Mesendoderm (in vitro differentiated cells): ENCODE measurements at regions not wholly inside any gene's neighbourhood (a gene's known extent, or its start where the extent isn't known, plus 50 kb on each side); places are given as distances from the start of the nearest gene placed in this dataset.

Experiments used
- DNase-seq: peaks from one replicate; pipeline ENCODE4 v3.0.0; 2013
- H2AK5ac ChIP-seq: 2 replicates; pipeline ENCODE4 v1.6.1; 2013; ENCODE audit warnings: low read length, inconsistent platforms
- H2BK120ac ChIP-seq: 2 replicates; pipeline ENCODE4 v1.6.1; 2013; ENCODE audit warnings: low read depth, mild to moderate bottlenecking, low read length, moderate library complexity, mixed read lengths
- H2BK15ac ChIP-seq: replicated peaks from 2 replicates; pipeline ENCODE4 v1.6.1; 2013; ENCODE audit warnings: low read depth, mild to moderate bottlenecking, moderate library complexity
- H2BK5ac ChIP-seq: 2 replicates; pipeline ENCODE4 v1.6.1; 2013; ENCODE audit warnings: low read length, inconsistent platforms
- H3K18ac ChIP-seq: 2 replicates; pipeline ENCODE4 v1.6.1; 2013; ENCODE audit warnings: mild to moderate bottlenecking, low read length, mixed read lengths
- H3K23ac ChIP-seq: one replicate; pipeline ENCODE4 v1.6.1; 2013; ENCODE audit warnings: low read length
- H3K27ac ChIP-seq: 2 replicates; pipeline ENCODE4 v1.5.1; 2013; ENCODE audit warnings: low read depth, mild to moderate bottlenecking, inconsistent platforms, low read length, moderate library complexity
- H3K27me3 ChIP-seq: 2 replicates; pipeline ENCODE4 v1.6.1; 2013; ENCODE audit warnings: low read length, control low read depth, mild to moderate bottlenecking, inconsistent platforms; ENCODE audit not compliant: insufficient read depth, poor library complexity
- H3K36me3 ChIP-seq: 2 replicates; pipeline ENCODE4 v1.6.1; 2013; ENCODE audit warnings: low read length, inconsistent platforms; ENCODE audit not compliant: control insufficient read depth, insufficient read depth
- H3K4ac ChIP-seq: one replicate; pipeline ENCODE4 v1.6.1; 2013; ENCODE audit warnings: low read depth, mild to moderate bottlenecking, low read length, moderate library complexity
- H3K4me1 ChIP-seq: 2 replicates; pipeline ENCODE4 v1.6.1; 2013; ENCODE audit warnings: low read depth, low read length, inconsistent platforms; ENCODE audit not compliant: control insufficient read depth
- H3K4me2 ChIP-seq: 2 replicates; pipeline ENCODE4 v1.6.1; 2013; ENCODE audit warnings: low read length
- H3K4me3 ChIP-seq: 2 replicates; pipeline ENCODE4 v1.5.1; 2013; ENCODE audit warnings: mild to moderate bottlenecking, low read length
- H3K56ac ChIP-seq: one replicate; pipeline ENCODE4 v1.6.1; 2013; ENCODE audit warnings: low read length
- H3K79me1 ChIP-seq: 2 replicates; pipeline ENCODE4 v1.6.1; 2013; ENCODE audit warnings: low read length, inconsistent platforms
- H3K79me2 ChIP-seq: 2 replicates; pipeline ENCODE4 v1.6.1; 2013; ENCODE audit warnings: mild to moderate bottlenecking, low read length; ENCODE audit not compliant: control insufficient read depth, insufficient read depth
- H3K9ac ChIP-seq: 2 replicates; pipeline ENCODE4 v1.6.1; 2013; ENCODE audit warnings: low read length, inconsistent platforms
- H4K5ac ChIP-seq: one replicate; pipeline ENCODE4 v1.6.1; 2013; ENCODE audit warnings: low read length
- H4K8ac ChIP-seq: one replicate; pipeline ENCODE4 v1.6.1; 2013; ENCODE audit warnings: low read depth, mild to moderate bottlenecking, control low read depth, low read length, moderate library complexity
- WGBS: extraction: QIAGEN DNeasy Blood & Tissue Kit; methylation state at CpG from one replicate; pipeline ENCODE4 v1.1.7; 2013; ENCODE audit warnings: low lambda C conversion rate, missing lambda C conversion rate; ENCODE audit not compliant: insufficient coverage; ENCODE audit errors: extremely low coverage; 5-methylcytosine and 5-hydroxymethylcytosine counted together

DNA sequence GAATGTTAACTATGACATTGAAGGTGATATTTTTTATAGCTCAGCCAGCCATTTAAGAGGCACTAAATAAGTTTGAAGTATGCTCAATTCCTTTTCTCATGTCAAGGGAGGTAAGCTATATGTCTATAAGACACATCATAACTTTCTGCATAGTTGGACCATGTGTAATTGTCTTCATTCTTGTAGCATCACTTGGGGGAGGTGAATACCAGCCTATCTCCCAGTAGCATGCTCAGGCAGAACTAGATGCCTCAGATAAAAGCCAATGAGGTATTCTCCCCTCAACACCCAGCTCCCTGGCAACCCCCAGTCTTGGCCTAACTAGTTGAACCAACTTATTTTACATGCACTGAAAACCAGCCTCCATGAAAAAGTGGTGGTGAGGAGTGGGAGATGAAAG lies 158.3 kb upstream of the JAG1 start:
- Histone ChIP-seq H2BK15ac (no peak overlapping the region), H2AK5ac (no peak overlapping the region), H2BK5ac (no peak overlapping the region), H3K4me3 (no peak overlapping the region), H4K8ac (no peak overlapping the region), H3K18ac (no peak overlapping the region), H3K36me3 (no peaks in the 10 kb centered on the region), H3K79me1 (no peaks in the 10 kb centered on the region), H3K23ac (no peak overlapping the region), H3K27me3 (no peaks in the 10 kb centered on the region), H3K56ac (no peak overlapping the region), H3K27ac (no peak overlapping the region), H3K9ac (no peak overlapping the region), H3K4ac (no peak overlapping the region), H3K4me2 (no peak overlapping the region), H3K4me1 (no peaks in the 10 kb centered on the region), H4K5ac (no peak overlapping the region), H3K79me2 (no peaks in the 10 kb centered on the region), H2BK120ac (no peak overlapping the region)
- no peak for DNase-seq

GRCh38 chr20:10837901-10838300 lies 164.1 kb upstream of the JAG1 start:
- Histone ChIP-seq H3K18ac (no peak overlapping the region), H2BK120ac (no peak overlapping the region), H3K9ac (no peak overlapping the region), H3K4ac (no peak overlapping the region), H3K4me1 (no peaks in the 10 kb centered on the region), H3K36me3 (no peaks in the 10 kb centered on the region), H3K79me2 (no peaks in the 10 kb centered on the region), H4K8ac (no peak overlapping the region), H2AK5ac (no peak overlapping the region), H3K27ac (no peak overlapping the region), H3K4me3 (no peak overlapping the region), H3K4me2 (no peak overlapping the region), H2BK5ac (no peak overlapping the region), H2BK15ac (no peak overlapping the region), H3K56ac (no peak overlapping the region), H3K79me1 (no peaks in the 10 kb centered on the region), H4K5ac (no peak overlapping the region), H3K27me3 (no peaks in the 10 kb centered on the region), H3K23ac (no peak overlapping the region)
- no peak for DNase-seq

DNA sequence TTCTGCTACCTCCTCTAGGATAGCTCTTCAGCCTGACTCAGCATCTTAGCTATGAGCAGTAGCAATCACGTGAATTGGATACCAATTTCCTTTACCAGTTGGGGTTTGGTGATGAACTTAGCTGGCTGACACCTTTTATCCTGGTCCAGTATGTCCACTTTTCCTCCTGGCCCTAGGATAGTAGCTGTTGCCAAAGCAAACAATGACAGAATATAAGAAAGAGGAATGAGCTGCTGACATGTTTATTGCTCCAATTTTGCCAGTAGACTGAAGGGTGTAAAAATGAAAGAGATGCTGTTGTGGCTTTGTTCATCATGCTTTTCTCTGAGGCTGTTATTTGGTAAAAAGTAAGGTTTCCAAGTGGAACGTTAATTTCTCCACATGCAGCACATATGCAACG lies 168.3 kb upstream of the JAG1 start:
- Histone ChIP-seq H3K23ac (no peak overlapping the region), H2BK15ac (no peak overlapping the region), H3K9ac (no peak overlapping the region), H2BK120ac (no peak overlapping the region), H3K79me2 (no peaks in the 10 kb centered on the region), H3K4me3 (no peak overlapping the region), H2BK5ac (no peak overlapping the region), H3K36me3 (no peaks in the 10 kb centered on the region), H3K4me1 (no peaks in the 10 kb centered on the region), H3K79me1 (no peaks in the 10 kb centered on the region), H3K4me2 (no peak overlapping the region), H3K27me3 (no peaks in the 10 kb centered on the region), H4K8ac (no peak overlapping the region), H2AK5ac (no peak overlapping the region), H4K5ac (no peak overlapping the region), H3K18ac (no peak overlapping the region), H3K56ac (no peak overlapping the region), H3K27ac (no peak overlapping the region), H3K4ac (no peak overlapping the region)
- WGBS = no CpG with 5 or more reads among the region's 3 CpGs
- DNase-seq = no peak

DNA sequence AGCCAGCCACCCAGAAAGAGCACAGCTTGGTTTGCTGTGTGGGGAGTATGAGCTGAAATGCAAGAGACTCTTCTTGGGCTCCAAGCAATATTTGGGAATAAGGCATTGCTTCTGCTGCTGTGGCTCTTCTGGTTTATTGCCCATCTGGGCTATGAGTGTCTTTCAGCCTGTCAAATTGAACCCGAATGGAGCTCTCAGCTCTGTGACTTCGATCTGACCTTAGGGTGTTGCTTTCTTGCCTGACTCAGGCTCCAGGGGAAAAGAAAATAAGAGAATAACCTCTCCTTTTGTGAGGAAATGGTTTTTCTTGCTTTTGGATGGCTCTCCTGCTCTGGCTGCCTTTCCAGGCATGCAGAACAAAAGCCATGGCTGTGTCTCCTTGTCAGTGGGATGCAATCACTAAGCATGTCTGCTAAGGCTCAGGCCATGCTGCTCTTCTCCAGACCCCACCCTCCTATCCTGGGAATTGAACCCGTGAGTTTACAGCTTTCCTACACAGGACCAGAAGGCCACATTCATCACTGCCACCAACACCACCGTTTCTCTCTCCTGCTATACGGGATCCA lies 169.4 kb upstream of the JAG1 start:
- no peak overlapping the region for H2AK5ac ChIP-seq
- no CpG with 5 or more reads among the region's 5 CpGs for WGBS
- no peak overlapping the region for H3K27ac ChIP-seq
- no peaks in the 10 kb centered on the region for H3K4me1 ChIP-seq
- no peaks in the 10 kb centered on the region for H3K36me3 ChIP-seq
- H4K8ac ChIP-seq = no peak overlapping the region
- H3K9ac ChIP-seq = no peak overlapping the region
- no peak overlapping the region for H2BK120ac ChIP-seq
- no peaks in the 10 kb centered on the region for H3K79me1 ChIP-seq
- H3K4me2 ChIP-seq = no peak overlapping the region
- H3K18ac ChIP-seq = no peak overlapping the region
- no peaks in the 10 kb centered on the region for H3K79me2 ChIP-seq
- H3K4me3 ChIP-seq = no peak overlapping the region
- no peaks in the 10 kb centered on the region for H3K27me3 ChIP-seq
- H3K4ac ChIP-seq = no peak overlapping the region
- no peak overlapping the region for H2BK15ac ChIP-seq
- no peak overlapping the region for H4K5ac ChIP-seq
- no peak overlapping the region for H3K23ac ChIP-seq
- no peak for DNase-seq
- no peak overlapping the region for H3K56ac ChIP-seq
- H2BK5ac ChIP-seq = no peak overlapping the region

DNA sequence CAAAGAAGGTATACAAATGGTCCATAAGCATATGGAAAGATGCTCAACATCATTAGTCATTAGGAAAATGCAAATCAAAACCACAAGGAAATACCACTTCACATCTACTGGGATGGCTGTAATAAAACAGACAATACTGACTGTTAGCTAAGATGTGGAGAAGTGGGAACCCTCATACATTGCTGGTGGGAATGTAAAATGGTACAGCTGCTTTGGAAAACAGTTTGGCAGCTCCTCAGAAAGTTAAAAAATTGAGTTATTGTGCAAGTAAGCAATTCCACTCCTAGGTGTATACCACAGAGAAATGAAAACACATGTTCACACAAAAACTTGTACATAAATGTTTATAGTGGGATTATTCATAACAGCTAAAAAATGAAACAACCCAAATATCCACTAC lies 173.0 kb upstream of the JAG1 start:
- DNase-seq = no peak
- H3K27ac ChIP-seq = no peak overlapping the region

DNA sequence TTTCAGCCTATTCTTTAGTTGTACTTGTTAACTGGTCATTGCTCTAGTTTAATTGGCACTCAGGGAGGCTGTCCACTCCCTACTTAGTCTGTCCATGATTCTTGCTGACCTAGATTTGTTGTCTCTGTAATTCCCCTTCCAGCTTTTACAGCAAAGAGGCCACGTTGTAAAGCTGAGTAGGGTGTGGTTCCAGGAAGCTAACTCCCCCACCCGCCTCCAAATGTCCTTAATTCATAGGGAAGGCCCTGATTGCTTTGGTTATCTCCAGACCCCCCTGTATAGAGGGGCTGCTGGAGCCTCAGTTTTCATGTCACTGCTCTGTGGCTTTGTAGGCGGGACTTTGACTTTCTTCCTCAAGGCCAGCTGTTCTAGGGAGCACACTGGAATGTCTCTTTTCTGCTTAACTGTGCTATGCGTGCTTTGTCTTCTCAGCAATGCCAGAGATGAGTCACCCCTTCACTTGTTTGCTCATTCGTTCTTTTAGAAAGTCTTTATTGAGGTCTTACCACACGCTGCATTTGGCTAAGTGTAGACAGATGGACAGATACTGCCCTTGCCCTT lies 175.1 kb upstream of the JAG1 start:
- Histone ChIP-seq H3K18ac (no peak overlapping the region), H4K5ac (no peak overlapping the region), H3K4me3 (no peak overlapping the region), H3K27me3 (no peaks in the 10 kb centered on the region), H3K4ac (no peak overlapping the region), H3K27ac (no peak overlapping the region), H3K9ac (no peak overlapping the region), H3K23ac (no peak overlapping the region), H3K36me3 (no peaks in the 10 kb centered on the region), H3K4me1 (no peaks in the 10 kb centered on the region), H2AK5ac (no peak overlapping the region), H3K79me1 (no peaks in the 10 kb centered on the region), H2BK15ac (no peak overlapping the region), H3K56ac (no peak overlapping the region), H4K8ac (no peak overlapping the region), H2BK5ac (no peak overlapping the region), H2BK120ac (no peak overlapping the region), H3K79me2 (no peaks in the 10 kb centered on the region), H3K4me2 (no peak overlapping the region)
- WGBS = no CpG with 5 or more reads among the region's 6 CpGs
- DNase-seq = peak; percentile 80

More for the DNA sequence above, 173.0 kb upstream of the JAG1 start:
- no peak overlapping the region for H2BK120ac ChIP-seq
- no peak overlapping the region for H2BK5ac ChIP-seq
- no peak overlapping the region for H4K5ac ChIP-seq
- H4K8ac ChIP-seq = no peak overlapping the region
- H3K27me3 ChIP-seq = no peaks in the 10 kb centered on the region
- H3K79me2 ChIP-seq = no peaks in the 10 kb centered on the region
- no peak overlapping the region for H3K4me3 ChIP-seq
- no peak overlapping the region for H3K4me2 ChIP-seq
- no peak overlapping the region for H2BK15ac ChIP-seq
- no peak overlapping the region for H3K9ac ChIP-seq
- no peaks in the 10 kb centered on the region for H3K79me1 ChIP-seq
- no peak overlapping the region for H3K23ac ChIP-seq
- no peaks in the 10 kb centered on the region for H3K4me1 ChIP-seq
- no peaks in the 10 kb centered on the region for H3K36me3 ChIP-seq
- no peak overlapping the region for H3K56ac ChIP-seq
- H2AK5ac ChIP-seq = no peak overlapping the region
- no peak overlapping the region for H3K4ac ChIP-seq
- H3K18ac ChIP-seq = no peak overlapping the region
